Skeletal muscle cell (primary cell): ENCODE measurements at regions not wholly inside any gene's neighbourhood (a gene's known extent, or its start where the extent isn't known, plus 50 kb on each side); places are given as distances from the start of the nearest gene placed in this dataset.
A peak's percentile ranks its signal among the peaks of the same experiment; 100 is the strongest.

Experiments used
- DNase-seq: peaks from one replicate; pipeline ENCODE4 v3.0.0-alpha.2; 2010; ENCODE audit warnings: low read depth
- H3K4me3 ChIP-seq: 2 replicates; pipeline ENCODE4 v1.5.1; 2011; ENCODE audit warnings: low read depth, mild to moderate bottlenecking, control low read depth, low read length, moderate library complexity

- no peak overlapping the region for H3K4me3 ChIP-seq
- no peak for DNase-seq
Observed at GRCh38 chr4:124253080-124253479, 459.5 kb downstream of the ANKRD50 start.

GRCh38 chr4:124262211-124263179 is 450.0 kb downstream of the ANKRD50 start:
- no peak overlapping the region for H3K4me3 ChIP-seq
- peak; percentile 60 for DNase-seq

- DNase-seq, result peak; percentile 5
- H3K4me3 ChIP-seq, result no peak overlapping the region
Observed at GRCh38 chr4:124265701-124266100, 446.8 kb downstream of the ANKRD50 start.

- H3K4me3 ChIP-seq, result no peak overlapping the region
- no peak for DNase-seq
Observed at GRCh38 chr4:124266721-124267120, 445.8 kb downstream of the ANKRD50 start.

- DNase-seq, result no peak
- no peak overlapping the region for H3K4me3 ChIP-seq
Observed at GRCh38 chr4:124276461-124276860, 436.1 kb downstream of the ANKRD50 start.

- H3K4me3 ChIP-seq, result no peak overlapping the region
- no peak for DNase-seq
Observed at GRCh38 chr4:124277691-124278090, 434.8 kb downstream of the ANKRD50 start.

- no peak for DNase-seq
- no peak overlapping the region for H3K4me3 ChIP-seq
Observed at GRCh38 chr4:124278477-124278876, 434.1 kb downstream of the ANKRD50 start.

- no peak for DNase-seq
- H3K4me3 ChIP-seq, result no peak overlapping the region
Observed at GRCh38 chr4:124279741-124280140, 432.8 kb downstream of the ANKRD50 start.

- no peak for DNase-seq
- H3K4me3 ChIP-seq, result no peak overlapping the region
Observed at GRCh38 chr4:124282301-124282898, 430.1 kb downstream of the ANKRD50 start.

- no peak overlapping the region for H3K4me3 ChIP-seq
Observed at GRCh38 chr4:124288706-124289486, 423.6 kb downstream of the ANKRD50 start.

GRCh38 chr4:124290678-124291077 is 421.9 kb downstream of the ANKRD50 start:
- H3K4me3 ChIP-seq, result no peak overlapping the region
- DNase-seq, result no peak

More at GRCh38 chr4:124288706-124289486, 423.6 kb downstream of the ANKRD50 start:
- DNase-seq, result no peak

- DNase-seq, result no peak
- H3K4me3 ChIP-seq, result no peak overlapping the region
Observed at GRCh38 chr4:124295413-124295812, 417.1 kb downstream of the ANKRD50 start.

GRCh38 chr4:124304941-124305340 is 407.6 kb downstream of the ANKRD50 start:
- no peak overlapping the region for H3K4me3 ChIP-seq
- peak; percentile 72 for DNase-seq

- DNase-seq, result no peak
- no peak overlapping the region for H3K4me3 ChIP-seq
Observed at GRCh38 chr4:124306352-124306751, 406.2 kb downstream of the ANKRD50 start.

- DNase-seq, result no peak
- no peak overlapping the region for H3K4me3 ChIP-seq
Observed at GRCh38 chr4:124307143-124307542, 405.4 kb downstream of the ANKRD50 start.

GRCh38 chr4:124318292-124318691 is 394.2 kb downstream of the ANKRD50 start:
- DNase-seq, result no peak

GRCh38 chr4:124321364-124321763 is 391.2 kb downstream of the ANKRD50 start:
- no peak for DNase-seq
- H3K4me3 ChIP-seq, result no peak overlapping the region

More at GRCh38 chr4:124318292-124318691, 394.2 kb downstream of the ANKRD50 start:
- no peak overlapping the region for H3K4me3 ChIP-seq

GRCh38 chr4:124322234-124323065 is 390.1 kb downstream of the ANKRD50 start:
- H3K4me3 ChIP-seq, result peak overlapping the region; percentile 24
- no peak for DNase-seq

GRCh38 chr4:124325690-124326089 is 386.8 kb downstream of the ANKRD50 start:
- no peak for DNase-seq
- no peak overlapping the region for H3K4me3 ChIP-seq
